GM19238 (cell line): ENCODE measurements at regions not wholly inside any gene's neighbourhood (a gene's known extent, or its start where the extent isn't known, plus 50 kb on each side); places are given as distances from the start of the nearest gene placed in this dataset.

Experiments used
- DNase-seq: peaks from one replicate; pipeline ENCODE4 v3.0.0; 2011; ENCODE audit warnings: low spot score; ENCODE audit not compliant: insufficient read length

DNA sequence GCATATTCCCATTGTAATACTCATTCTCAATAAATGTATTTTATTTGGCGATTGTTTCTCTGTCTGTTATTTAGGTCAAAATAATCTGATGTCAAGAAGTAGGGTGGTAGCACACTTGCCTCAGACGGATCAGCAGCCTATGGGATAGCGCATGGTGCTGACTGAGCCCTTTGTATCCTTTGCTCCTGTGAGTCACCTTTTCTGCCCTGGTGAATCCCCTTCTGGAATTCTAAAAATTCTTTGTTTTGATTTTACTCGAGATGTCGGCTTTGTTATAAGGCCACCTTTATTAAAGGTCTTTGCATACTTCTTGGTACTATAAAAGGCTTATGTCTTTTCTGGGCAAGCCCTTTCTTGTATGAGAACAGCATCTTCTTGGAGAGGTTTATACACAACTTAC lies 1187.8 kb downstream of the CDH9 start:
- no peak for DNase-seq

DNA sequence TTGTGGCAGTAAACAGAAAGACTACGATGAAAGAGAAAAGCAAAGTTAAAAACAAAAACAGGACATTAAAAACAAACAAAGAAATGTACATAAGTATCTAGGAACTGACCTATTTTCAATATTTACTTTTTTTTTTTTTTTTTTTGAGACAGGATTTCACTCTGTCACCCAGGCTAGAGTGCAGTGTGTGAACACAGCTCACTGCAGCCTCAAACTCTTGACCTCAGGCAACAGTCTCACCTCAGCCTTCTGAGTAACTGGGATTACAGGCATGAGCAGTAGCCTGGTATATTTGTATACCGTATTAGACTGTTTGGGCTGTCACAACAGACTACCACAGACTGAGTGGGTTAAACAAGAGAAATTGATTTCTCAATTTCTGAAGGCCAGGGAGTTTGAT lies 1189.1 kb downstream of the CDH9 start:
- no peak for DNase-seq

DNA sequence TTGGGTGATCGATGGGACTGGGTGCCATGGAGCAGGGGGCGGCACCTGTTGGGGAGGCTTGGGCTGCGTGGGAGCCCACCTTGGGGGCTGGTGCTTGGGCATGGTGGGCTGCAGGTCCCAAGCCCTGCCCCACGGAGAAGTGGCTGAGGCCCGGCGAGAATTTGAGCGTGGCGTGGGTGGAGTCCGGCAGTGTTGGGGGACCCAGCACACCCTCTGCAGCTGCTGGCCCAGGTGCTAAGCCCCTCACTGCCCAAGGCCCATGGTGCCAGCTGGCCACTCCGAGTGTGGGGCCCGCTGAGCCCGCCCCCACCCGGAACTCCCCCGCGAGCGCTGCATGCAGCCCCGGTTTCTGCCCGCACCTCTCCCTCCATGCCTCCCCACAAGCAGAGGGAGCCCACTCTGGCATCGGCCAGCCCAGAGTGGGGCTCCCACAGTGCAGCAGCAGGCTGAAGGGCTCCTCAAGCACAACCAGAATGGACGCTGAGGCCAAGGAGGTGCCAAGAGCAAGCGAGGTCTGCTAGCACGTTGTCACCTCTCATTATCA lies 1178.6 kb upstream of the CDH10 start:
- DNase-seq, result no peak
